Suprapubic skin (tissue), 4 donors: ENCODE measurements at regions not wholly inside any gene's neighbourhood (a gene's known extent, or its start where the extent isn't known, plus 50 kb on each side); places are given as distances from the start of the nearest gene placed in this dataset.

Experiments used
- CTCF ChIP-seq, 2 donors: fragments of 200-600 bp in 1 of 2; fragments of 450-650 bp in 1 of 2; sonication (generic) in 1 of 2; IDR thresholded peaks; one replicate each; pipeline ENCODE4 v1.5.1; 2016 to 2019; ENCODE audit warnings: antibody characterized with exemption in 2 of 2, mild to moderate bottlenecking in 1 of 2, moderate library complexity in 1 of 2
- EP300 ChIP-seq: sonication (generic); formaldehyde crosslinking; IDR thresholded peaks from one replicate; pipeline ENCODE4 v1.6.1; 2017; ENCODE audit warnings: antibody characterized with exemption
- POLR2A ChIP-seq, 2 donors: fragments of 450-650 bp; IDR thresholded peaks; one replicate each; pipeline ENCODE4 v1.6.1; 2017; ENCODE audit warnings: antibody characterized with exemption in 2 of 2, mild to moderate bottlenecking in 2 of 2, moderate library complexity in 2 of 2
- POLR2AphosphoS5 ChIP-seq, 3 donors: sonication (generic); formaldehyde crosslinking; IDR thresholded peaks; one replicate each; pipeline ENCODE4 v1.6.1; 2017; ENCODE audit warnings: antibody characterized with exemption in 3 of 3

DNA sequence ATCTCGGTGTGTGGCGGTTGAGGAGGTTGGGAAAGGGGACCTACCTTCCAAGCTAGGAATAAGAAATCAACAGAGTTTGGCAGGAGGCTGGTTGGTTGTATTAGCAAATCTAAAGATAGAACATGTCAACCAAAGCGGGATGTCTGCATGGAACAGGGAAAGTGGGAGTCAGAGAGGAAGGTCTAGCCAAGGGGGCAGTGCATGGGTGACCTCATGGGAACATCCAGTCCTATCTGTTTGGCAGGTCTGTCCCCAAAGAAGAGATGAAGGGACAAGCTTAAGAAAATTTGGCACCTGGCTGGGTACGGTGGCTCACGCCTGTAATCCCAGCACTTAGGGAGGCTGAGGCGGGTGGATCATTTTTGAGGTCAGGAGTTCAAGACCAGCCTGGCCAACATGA is 118.7 kb upstream of the TSC22D1 start:
- TF ChIP-seq CTCF (IDR thresholded peaks at IDR 0.05) (no peak), POLR2A (IDR thresholded peaks at IDR 0.05) (no peak), POLR2AphosphoS5 (IDR thresholded peaks at IDR 0.05) (no peak), EP300 (no peak)
